SK-N-SH treated with all-trans-retinoic acid at 6 μM for 48 hours (cell line): ENCODE measurements at regions not wholly inside any gene's neighbourhood (a gene's known extent, or its start where the extent isn't known, plus 50 kb on each side); places are given as distances from the start of the nearest gene placed in this dataset.

Experiments used
- ARNTL ChIP-seq: fragments of 450-650 bp; formaldehyde crosslinking; IDR thresholded peaks from 2 replicates; pipeline ENCODE4 v1.5.0; 2020; ENCODE audit warnings: low read depth, mild to moderate bottlenecking, moderate library complexity, borderline replicate concordance
- BACH2 ChIP-seq: fragments of 250-450 bp; sonication (Bioruptor Pico); IDR thresholded peaks from 2 replicates; pipeline ENCODE4 v1.9.0; 2021; ENCODE audit warnings: mild to moderate bottlenecking, borderline replicate concordance
- CSDC2 ChIP-seq: fragments of 250-450 bp; sonication (Bioruptor Pico); IDR thresholded peaks from 2 replicates; pipeline ENCODE4 v1.5.0; 2020; ENCODE audit warnings: mild to moderate bottlenecking, moderate library complexity
- ESRRG ChIP-seq: fragments of 250-450 bp; sonication (Bioruptor Pico); IDR thresholded peaks from 2 replicates; pipeline ENCODE4 v1.6.1; 2021; ENCODE audit warnings: mild to moderate bottlenecking
- ISL1 ChIP-seq: fragments of 250-450 bp; sonication (Bioruptor Pico); IDR thresholded peaks from 2 replicates; pipeline ENCODE4 v2.1.2; 2022; ENCODE audit warnings: mild to moderate bottlenecking, moderate library complexity
- PPARA ChIP-seq: fragments of 250-450 bp; sonication (Bioruptor Pico); IDR thresholded peaks from 2 replicates; pipeline ENCODE4 v1.5.0; 2020; ENCODE audit warnings: mild to moderate bottlenecking, borderline replicate concordance
- RARB ChIP-seq: fragments of 250-450 bp; sonication (Bioruptor Pico); IDR thresholded peaks from 2 replicates; pipeline ENCODE4 v1.8.0; 2021; ENCODE audit warnings: mild to moderate bottlenecking, moderate library complexity
- TCF4 ChIP-seq: fragments of 250-450 bp; sonication (Bioruptor Pico); IDR thresholded peaks from 2 replicates; pipeline ENCODE4 v1.8.0; 2021; ENCODE audit warnings: mild to moderate bottlenecking, moderate library complexity, borderline replicate concordance
- ZFP30 ChIP-seq: fragments of 450-650 bp; formaldehyde crosslinking; IDR thresholded peaks from 2 replicates; pipeline ENCODE4 v1.5.0; 2022; ENCODE audit warnings: mild to moderate bottlenecking, moderate library complexity
- ZNF565 ChIP-seq: fragments of 450-650 bp; formaldehyde crosslinking; conservative IDR thresholded peaks from 2 replicates; pipeline ENCODE4 v1.5.0; 2020; ENCODE audit warnings: low read depth, mild to moderate bottlenecking, moderate library complexity
- ZNF8 ChIP-seq: fragments of 450-650 bp; formaldehyde crosslinking; IDR thresholded peaks from 2 replicates; pipeline ENCODE4 v1.5.0; 2020; ENCODE audit warnings: mild to moderate bottlenecking, moderate library complexity
- TF ChIP-seq, protein P1 (sequence below): fragments of 250-450 bp; sonication (Bioruptor Pico); IDR thresholded peaks from 2 replicates; pipeline ENCODE4 v1.8.0; 2020; ENCODE audit warnings: mild to moderate bottlenecking, moderate library complexity, borderline replicate concordance
- TF ChIP-seq, protein P2 (sequence below): fragments of 250-450 bp; sonication (Bioruptor Pico); IDR thresholded peaks from 2 replicates; pipeline ENCODE4 v1.5.1; 2021; ENCODE audit warnings: mild to moderate bottlenecking, moderate library complexity
- TF ChIP-seq, protein P3 (sequence below): fragments of 250-450 bp; sonication (Bioruptor Pico); IDR thresholded peaks from 2 replicates; pipeline ENCODE4 v1.5.1; 2020; ENCODE audit warnings: low read depth, mild to moderate bottlenecking, moderate library complexity

DNA sequence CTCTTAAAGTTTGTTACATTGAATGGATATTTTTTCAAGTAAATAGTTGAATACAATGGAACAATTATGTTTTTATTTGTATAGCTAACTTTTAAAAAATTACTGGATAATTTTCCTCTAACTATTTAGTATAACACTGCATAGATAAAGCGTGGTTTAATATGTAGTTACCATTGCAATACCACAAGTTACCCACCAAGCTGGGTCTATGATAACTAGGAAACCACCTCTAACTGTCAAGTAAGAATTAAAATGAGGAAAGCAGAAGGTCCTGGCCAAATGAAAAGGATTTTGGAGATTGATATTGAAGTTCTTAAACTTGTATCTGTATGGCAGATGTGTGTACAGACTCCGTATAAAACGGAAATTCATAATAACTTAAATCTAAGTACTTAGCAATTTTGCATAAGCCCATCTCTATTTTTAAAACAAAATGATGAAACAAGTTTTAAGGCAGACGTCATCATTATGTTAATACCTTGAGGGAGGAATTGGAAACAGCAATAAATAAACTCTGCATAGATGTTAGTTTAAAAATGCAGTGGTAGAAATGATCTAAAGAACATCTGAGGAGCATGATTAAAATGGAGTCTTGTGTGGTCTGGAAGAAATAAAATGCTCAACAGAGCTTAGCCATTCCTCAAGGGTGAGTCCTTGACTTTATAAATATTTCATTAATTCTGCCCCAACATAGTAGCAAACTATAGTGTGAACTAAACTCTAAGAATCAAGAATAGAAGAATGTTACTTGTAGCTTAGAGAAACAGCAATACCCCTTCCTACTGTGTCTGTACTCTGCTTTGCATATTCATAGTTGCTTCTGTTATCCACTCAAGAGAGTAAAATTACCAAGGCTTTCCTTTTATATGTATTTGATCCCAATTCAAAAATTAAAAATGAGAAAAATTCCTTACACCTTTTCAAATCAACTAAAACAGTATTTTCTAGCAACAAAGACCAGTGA, 206.4 kb upstream of the FERD3L start:
- no peak for TF ChIP-seq ARNTL
- TF ChIP-seq, protein P1, sequence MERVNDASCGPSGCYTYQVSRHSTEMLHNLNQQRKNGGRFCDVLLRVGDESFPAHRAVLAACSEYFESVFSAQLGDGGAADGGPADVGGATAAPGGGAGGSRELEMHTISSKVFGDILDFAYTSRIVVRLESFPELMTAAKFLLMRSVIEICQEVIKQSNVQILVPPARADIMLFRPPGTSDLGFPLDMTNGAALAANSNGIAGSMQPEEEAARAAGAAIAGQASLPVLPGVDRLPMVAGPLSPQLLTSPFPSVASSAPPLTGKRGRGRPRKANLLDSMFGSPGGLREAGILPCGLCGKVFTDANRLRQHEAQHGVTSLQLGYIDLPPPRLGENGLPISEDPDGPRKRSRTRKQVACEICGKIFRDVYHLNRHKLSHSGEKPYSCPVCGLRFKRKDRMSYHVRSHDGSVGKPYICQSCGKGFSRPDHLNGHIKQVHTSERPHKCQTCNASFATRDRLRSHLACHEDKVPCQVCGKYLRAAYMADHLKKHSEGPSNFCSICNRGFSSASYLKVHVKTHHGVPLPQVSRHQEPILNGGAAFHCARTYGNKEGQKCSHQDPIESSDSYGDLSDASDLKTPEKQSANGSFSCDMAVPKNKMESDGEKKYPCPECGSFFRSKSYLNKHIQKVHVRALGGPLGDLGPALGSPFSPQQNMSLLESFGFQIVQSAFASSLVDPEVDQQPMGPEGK (CRISPR knock-in tag): no peak
- no peak for TF ChIP-seq ZFP30 (CRISPR knock-in tag)
- TF ChIP-seq ESRRG (CRISPR knock-in tag): no peak
- TF ChIP-seq, protein P2, sequence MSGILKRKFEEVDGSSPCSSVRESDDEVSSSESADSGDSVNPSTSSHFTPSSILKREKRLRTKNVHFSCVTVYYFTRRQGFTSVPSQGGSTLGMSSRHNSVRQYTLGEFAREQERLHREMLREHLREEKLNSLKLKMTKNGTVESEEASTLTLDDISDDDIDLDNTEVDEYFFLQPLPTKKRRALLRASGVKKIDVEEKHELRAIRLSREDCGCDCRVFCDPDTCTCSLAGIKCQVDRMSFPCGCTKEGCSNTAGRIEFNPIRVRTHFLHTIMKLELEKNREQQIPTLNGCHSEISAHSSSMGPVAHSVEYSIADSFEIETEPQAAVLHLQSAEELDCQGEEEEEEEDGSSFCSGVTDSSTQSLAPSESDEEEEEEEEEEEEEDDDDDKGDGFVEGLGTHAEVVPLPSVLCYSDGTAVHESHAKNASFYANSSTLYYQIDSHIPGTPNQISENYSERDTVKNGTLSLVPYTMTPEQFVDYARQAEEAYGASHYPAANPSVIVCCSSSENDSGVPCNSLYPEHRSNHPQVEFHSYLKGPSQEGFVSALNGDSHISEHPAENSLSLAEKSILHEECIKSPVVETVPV (CRISPR knock-in tag): no peak
- no peak for TF ChIP-seq TCF4 (CRISPR knock-in tag)
- TF ChIP-seq, protein P3, sequence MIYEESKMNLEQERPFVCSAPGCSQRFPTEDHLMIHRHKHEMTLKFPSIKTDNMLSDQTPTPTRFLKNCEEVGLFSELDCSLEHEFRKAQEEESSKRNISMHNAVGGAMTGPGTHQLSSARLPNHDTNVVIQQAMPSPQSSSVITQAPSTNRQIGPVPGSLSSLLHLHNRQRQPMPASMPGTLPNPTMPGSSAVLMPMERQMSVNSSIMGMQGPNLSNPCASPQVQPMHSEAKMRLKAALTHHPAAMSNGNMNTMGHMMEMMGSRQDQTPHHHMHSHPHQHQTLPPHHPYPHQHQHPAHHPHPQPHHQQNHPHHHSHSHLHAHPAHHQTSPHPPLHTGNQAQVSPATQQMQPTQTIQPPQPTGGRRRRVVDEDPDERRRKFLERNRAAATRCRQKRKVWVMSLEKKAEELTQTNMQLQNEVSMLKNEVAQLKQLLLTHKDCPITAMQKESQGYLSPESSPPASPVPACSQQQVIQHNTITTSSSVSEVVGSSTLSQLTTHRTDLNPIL (CRISPR knock-in tag): no peak
- TF ChIP-seq ISL1: no peak
- TF ChIP-seq PPARA: no peak
- no peak for TF ChIP-seq CSDC2 (CRISPR knock-in tag)
- TF ChIP-seq BACH2: no peak
- no peak for TF ChIP-seq RARB
- TF ChIP-seq ZNF565 (CRISPR knock-in tag): no peak
- TF ChIP-seq ZNF8: no peak
